GM23338 (cell line): ENCODE measurements at regions not wholly inside any gene's neighbourhood (a gene's known extent, or its start where the extent isn't known, plus 50 kb on each side); places are given as distances from the start of the nearest gene placed in this dataset.

Experiments used
- EZH2 ChIP-seq: fragments of 200-600 bp; sonication (generic); IDR thresholded peaks from one replicate; pipeline ENCODE4 v1.8.0; 2017; ENCODE audit warnings: antibody characterized with exemption, mild to moderate bottlenecking, low read depth; ENCODE audit not compliant: unreplicated experiment
- EZH2phosphoT487 ChIP-seq: fragments of 200-600 bp; sonication (generic); IDR thresholded peaks from one replicate; pipeline ENCODE4 v1.8.1; 2018; ENCODE audit warnings: antibody characterized with exemption; ENCODE audit not compliant: unreplicated experiment
- JUNB ChIP-seq: IDR thresholded peaks from one replicate; pipeline ENCODE4 v1.6.1; 2016; ENCODE audit warnings: antibody characterized with exemption; ENCODE audit not compliant: unreplicated experiment
- NANOG ChIP-seq: IDR thresholded peaks from 2 replicates; pipeline ENCODE4 v1.6.1; 2016; ENCODE audit warnings: antibody characterized with exemption, borderline replicate concordance
- POLR2AphosphoS5 ChIP-seq: IDR thresholded peaks from 2 replicates; pipeline ENCODE4 v1.6.1; 2016; ENCODE audit warnings: antibody characterized with exemption, low read depth
- STAT1 ChIP-seq: IDR thresholded peaks from one replicate; pipeline ENCODE4 v1.6.1; 2016; ENCODE audit warnings: antibody characterized with exemption; ENCODE audit not compliant: unreplicated experiment
- ZNF331 ChIP-seq: fragments of 250-450 bp; sonication (Bioruptor Pico); IDR thresholded peaks from 2 replicates; pipeline ENCODE4 v1.5.0; 2020; ENCODE audit warnings: low read depth, mild to moderate bottlenecking, moderate library complexity
- TF ChIP-seq, protein P1 (sequence below), 2 experiments: fragments of 200-600 bp in 1 of 2; sonication (generic) in 1 of 2; conservative IDR thresholded peaks; 2 replicates each; pipeline versions ENCODE4 v1.5.1 to v1.6.1; 2016 to 2017; ENCODE audit warnings: antibody characterized with exemption in 2 of 2, low read depth in 2 of 2, mild to moderate bottlenecking in 2 of 2, moderate library complexity in 1 of 2
- TF ChIP-seq, protein P2 (sequence below): IDR thresholded peaks from one replicate; pipeline ENCODE4 v1.6.1; 2018; ENCODE audit warnings: antibody characterized with exemption; ENCODE audit not compliant: unreplicated experiment
- TF ChIP-seq, protein P3 (sequence below): IDR thresholded peaks from 2 replicates; pipeline ENCODE4 v1.6.1; 2016; ENCODE audit warnings: antibody characterized with exemption
- TF ChIP-seq, protein P4 (sequence below): fragments of 250-450 bp; sonication (Bioruptor Pico); IDR thresholded peaks from 2 replicates; pipeline ENCODE4 v1.5.0; 2020; ENCODE audit warnings: mild to moderate bottlenecking, moderate library complexity

DNA sequence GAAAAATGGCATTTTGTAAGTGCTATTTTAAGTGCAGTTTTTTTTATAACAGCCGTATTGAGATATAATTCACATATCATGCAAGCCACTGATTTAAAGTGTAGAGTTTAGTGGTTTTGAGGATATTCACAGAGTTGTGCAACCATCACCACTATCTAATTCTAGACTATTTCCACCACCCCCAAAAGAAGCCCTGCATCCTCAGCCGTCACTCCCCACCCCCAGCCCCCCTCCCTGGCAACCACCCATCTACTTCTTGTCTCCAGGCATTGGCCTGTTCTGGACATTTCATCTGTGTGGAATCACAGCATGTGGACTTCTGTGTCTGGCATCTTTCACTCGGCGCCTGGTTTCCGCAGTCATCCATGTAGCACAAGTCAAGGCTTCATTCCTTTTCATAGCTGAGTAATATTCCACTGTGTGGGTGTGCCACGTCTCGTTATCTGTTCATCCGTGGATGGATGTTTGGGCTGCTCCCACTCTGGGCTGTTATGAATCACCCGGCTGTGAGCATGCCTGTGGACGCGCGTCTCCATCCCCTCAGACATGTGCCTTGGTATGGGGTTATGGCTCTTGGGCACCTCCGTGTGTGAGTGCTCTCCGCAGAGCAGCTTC, 138.4 kb upstream of the CIBAR2 start:
- TF ChIP-seq, protein P1, sequence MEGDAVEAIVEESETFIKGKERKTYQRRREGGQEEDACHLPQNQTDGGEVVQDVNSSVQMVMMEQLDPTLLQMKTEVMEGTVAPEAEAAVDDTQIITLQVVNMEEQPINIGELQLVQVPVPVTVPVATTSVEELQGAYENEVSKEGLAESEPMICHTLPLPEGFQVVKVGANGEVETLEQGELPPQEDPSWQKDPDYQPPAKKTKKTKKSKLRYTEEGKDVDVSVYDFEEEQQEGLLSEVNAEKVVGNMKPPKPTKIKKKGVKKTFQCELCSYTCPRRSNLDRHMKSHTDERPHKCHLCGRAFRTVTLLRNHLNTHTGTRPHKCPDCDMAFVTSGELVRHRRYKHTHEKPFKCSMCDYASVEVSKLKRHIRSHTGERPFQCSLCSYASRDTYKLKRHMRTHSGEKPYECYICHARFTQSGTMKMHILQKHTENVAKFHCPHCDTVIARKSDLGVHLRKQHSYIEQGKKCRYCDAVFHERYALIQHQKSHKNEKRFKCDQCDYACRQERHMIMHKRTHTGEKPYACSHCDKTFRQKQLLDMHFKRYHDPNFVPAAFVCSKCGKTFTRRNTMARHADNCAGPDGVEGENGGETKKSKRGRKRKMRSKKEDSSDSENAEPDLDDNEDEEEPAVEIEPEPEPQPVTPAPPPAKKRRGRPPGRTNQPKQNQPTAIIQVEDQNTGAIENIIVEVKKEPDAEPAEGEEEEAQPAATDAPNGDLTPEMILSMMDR (conservative IDR thresholded peaks at IDR 0.05; ENCODE audit: low read depth in 2 of 2), result no peak
- TF ChIP-seq, protein P2, sequence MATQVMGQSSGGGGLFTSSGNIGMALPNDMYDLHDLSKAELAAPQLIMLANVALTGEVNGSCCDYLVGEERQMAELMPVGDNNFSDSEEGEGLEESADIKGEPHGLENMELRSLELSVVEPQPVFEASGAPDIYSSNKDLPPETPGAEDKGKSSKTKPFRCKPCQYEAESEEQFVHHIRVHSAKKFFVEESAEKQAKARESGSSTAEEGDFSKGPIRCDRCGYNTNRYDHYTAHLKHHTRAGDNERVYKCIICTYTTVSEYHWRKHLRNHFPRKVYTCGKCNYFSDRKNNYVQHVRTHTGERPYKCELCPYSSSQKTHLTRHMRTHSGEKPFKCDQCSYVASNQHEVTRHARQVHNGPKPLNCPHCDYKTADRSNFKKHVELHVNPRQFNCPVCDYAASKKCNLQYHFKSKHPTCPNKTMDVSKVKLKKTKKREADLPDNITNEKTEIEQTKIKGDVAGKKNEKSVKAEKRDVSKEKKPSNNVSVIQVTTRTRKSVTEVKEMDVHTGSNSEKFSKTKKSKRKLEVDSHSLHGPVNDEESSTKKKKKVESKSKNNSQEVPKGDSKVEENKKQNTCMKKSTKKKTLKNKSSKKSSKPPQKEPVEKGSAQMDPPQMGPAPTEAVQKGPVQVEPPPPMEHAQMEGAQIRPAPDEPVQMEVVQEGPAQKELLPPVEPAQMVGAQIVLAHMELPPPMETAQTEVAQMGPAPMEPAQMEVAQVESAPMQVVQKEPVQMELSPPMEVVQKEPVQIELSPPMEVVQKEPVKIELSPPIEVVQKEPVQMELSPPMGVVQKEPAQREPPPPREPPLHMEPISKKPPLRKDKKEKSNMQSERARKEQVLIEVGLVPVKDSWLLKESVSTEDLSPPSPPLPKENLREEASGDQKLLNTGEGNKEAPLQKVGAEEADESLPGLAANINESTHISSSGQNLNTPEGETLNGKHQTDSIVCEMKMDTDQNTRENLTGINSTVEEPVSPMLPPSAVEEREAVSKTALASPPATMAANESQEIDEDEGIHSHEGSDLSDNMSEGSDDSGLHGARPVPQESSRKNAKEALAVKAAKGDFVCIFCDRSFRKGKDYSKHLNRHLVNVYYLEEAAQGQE, result no peak
- TF ChIP-seq POLR2AphosphoS5, result no peak
- no peak for TF ChIP-seq EZH2
- no peak for TF ChIP-seq EZH2phosphoT487
- TF ChIP-seq NANOG, result no peak
- TF ChIP-seq, protein P3, sequence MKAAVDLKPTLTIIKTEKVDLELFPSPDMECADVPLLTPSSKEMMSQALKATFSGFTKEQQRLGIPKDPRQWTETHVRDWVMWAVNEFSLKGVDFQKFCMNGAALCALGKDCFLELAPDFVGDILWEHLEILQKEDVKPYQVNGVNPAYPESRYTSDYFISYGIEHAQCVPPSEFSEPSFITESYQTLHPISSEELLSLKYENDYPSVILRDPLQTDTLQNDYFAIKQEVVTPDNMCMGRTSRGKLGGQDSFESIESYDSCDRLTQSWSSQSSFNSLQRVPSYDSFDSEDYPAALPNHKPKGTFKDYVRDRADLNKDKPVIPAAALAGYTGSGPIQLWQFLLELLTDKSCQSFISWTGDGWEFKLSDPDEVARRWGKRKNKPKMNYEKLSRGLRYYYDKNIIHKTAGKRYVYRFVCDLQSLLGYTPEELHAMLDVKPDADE, result no peak
- TF ChIP-seq, protein P4, sequence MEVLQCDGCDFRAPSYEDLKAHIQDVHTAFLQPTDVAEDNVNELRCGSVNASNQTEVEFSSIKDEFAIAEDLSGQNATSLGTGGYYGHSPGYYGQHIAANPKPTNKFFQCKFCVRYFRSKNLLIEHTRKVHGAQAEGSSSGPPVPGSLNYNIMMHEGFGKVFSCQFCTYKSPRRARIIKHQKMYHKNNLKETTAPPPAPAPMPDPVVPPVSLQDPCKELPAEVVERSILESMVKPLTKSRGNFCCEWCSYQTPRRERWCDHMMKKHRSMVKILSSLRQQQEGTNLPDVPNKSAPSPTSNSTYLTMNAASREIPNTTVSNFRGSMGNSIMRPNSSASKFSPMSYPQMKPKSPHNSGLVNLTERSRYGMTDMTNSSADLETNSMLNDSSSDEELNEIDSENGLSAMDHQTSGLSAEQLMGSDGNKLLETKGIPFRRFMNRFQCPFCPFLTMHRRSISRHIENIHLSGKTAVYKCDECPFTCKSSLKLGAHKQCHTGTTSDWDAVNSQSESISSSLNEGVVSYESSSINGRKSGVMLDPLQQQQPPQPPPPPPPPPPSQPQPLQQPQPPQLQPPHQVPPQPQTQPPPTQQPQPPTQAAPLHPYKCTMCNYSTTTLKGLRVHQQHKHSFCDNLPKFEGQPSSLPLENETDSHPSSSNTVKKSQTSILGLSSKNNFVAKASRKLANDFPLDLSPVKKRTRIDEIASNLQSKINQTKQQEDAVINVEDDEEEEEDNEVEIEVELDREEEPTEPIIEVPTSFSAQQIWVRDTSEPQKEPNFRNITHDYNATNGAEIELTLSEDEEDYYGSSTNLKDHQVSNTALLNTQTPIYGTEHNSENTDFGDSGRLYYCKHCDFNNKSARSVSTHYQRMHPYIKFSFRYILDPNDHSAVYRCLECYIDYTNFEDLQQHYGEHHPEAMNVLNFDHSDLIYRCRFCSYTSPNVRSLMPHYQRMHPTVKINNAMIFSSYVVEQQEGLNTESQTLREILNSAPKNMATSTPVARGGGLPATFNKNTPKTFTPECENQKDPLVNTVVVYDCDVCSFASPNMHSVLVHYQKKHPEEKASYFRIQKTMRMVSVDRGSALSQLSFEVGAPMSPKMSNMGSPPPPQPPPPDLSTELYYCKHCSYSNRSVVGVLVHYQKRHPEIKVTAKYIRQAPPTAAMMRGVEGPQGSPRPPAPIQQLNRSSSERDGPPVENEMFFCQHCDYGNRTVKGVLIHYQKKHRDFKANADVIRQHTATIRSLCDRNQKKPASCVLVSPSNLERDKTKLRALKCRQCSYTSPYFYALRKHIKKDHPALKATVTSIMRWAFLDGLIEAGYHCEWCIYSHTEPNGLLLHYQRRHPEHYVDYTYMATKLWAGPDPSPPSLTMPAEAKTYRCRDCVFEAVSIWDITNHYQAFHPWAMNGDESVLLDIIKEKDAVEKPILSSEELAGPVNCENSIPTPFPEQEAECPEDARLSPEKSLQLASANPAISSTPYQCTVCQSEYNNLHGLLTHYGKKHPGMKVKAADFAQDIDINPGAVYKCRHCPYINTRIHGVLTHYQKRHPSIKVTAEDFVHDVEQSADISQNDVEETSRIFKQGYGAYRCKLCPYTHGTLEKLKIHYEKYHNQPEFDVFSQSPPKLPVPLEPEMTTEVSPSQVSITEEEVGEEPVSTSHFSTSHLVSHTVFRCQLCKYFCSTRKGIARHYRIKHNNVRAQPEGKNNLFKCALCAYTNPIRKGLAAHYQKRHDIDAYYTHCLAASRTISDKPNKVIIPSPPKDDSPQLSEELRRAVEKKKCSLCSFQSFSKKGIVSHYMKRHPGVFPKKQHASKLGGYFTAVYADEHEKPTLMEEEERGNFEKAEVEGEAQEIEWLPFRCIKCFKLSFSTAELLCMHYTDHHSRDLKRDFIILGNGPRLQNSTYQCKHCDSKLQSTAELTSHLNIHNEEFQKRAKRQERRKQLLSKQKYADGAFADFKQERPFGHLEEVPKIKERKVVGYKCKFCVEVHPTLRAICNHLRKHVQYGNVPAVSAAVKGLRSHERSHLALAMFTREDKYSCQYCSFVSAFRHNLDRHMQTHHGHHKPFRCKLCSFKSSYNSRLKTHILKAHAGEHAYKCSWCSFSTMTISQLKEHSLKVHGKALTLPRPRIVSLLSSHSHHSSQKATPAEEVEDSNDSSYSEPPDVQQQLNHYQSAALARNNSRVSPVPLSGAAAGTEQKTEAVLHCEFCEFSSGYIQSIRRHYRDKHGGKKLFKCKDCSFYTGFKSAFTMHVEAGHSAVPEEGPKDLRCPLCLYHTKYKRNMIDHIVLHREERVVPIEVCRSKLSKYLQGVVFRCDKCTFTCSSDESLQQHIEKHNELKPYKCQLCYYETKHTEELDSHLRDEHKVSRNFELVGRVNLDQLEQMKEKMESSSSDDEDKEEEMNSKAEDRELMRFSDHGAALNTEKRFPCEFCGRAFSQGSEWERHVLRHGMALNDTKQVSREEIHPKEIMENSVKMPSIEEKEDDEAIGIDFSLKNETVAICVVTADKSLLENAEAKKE (CRISPR knock-in tag), result no peak
- TF ChIP-seq ZNF331 (CRISPR knock-in tag), result no peak
- TF ChIP-seq STAT1, result no peak
- TF ChIP-seq JUNB, result no peak
